ENCODE measurements at regions not wholly inside any gene's neighbourhood (a gene's known extent, or its start where the extent isn't known, plus 50 kb on each side); places are given as distances from the start of the nearest gene placed in this dataset.

DNA sequence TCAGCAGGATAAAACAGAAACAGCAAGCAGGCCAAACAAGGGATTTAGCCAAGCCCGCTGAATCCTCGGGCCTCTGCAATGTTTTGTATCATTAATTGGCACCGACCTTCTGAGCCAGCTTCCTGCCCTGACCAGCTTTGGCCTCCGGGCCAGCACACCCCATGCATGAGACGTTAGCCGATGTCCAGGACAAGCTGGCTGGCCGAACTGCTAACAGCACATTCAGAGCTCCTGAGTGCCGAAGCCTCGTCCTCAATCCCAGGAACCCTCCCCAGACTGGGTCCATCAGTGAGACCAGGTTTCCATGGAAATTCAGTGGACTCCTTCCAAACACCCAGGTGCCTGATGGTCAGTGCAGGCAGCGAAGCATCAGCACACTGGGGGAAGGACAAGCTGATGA lies 134.3 kb upstream of the PFKP start:
- TF ChIP-seq POLR2A (IDR thresholded peaks at IDR 0.05) (no peak), POLR2AphosphoS5 (IDR thresholded peaks at IDR 0.05) (no peak)
- TF ChIP-seq, protein P1, sequence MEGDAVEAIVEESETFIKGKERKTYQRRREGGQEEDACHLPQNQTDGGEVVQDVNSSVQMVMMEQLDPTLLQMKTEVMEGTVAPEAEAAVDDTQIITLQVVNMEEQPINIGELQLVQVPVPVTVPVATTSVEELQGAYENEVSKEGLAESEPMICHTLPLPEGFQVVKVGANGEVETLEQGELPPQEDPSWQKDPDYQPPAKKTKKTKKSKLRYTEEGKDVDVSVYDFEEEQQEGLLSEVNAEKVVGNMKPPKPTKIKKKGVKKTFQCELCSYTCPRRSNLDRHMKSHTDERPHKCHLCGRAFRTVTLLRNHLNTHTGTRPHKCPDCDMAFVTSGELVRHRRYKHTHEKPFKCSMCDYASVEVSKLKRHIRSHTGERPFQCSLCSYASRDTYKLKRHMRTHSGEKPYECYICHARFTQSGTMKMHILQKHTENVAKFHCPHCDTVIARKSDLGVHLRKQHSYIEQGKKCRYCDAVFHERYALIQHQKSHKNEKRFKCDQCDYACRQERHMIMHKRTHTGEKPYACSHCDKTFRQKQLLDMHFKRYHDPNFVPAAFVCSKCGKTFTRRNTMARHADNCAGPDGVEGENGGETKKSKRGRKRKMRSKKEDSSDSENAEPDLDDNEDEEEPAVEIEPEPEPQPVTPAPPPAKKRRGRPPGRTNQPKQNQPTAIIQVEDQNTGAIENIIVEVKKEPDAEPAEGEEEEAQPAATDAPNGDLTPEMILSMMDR (IDR thresholded peaks at IDR 0.05), result no peak
